Trophoblast cell (in vitro differentiated cells and primary cell): ENCODE measurements at regions not wholly inside any gene's neighbourhood (a gene's known extent, or its start where the extent isn't known, plus 50 kb on each side); places are given as distances from the start of the nearest gene placed in this dataset.

Experiments
- DNase-seq, 2 donors: peaks; one replicate each; pipeline ENCODE4 v3.0.0-alpha.2; 2016
- H2AFZ ChIP-seq: 2 replicates; pipeline ENCODE4 v1.6.1; 2013; ENCODE audit warnings: low read length, moderate library complexity, mild to moderate bottlenecking; ENCODE audit not compliant: insufficient read depth, poor library complexity
- H2AK5ac ChIP-seq: 2 replicates; pipeline ENCODE4 v1.6.1; 2013; ENCODE audit warnings: mild to moderate bottlenecking, low read length
- H2BK120ac ChIP-seq: 2 replicates; pipeline ENCODE4 v1.6.1; 2013; ENCODE audit warnings: low read length, mild to moderate bottlenecking, moderate library complexity; ENCODE audit not compliant: insufficient read depth, poor library complexity
- H2BK12ac ChIP-seq: 2 replicates; pipeline ENCODE4 v1.6.1; 2013; ENCODE audit warnings: mild to moderate bottlenecking, low read length, moderate library complexity
- H2BK5ac ChIP-seq: 2 replicates; pipeline ENCODE4 v1.6.1; 2013; ENCODE audit warnings: low read length, low read depth, moderate library complexity, mild to moderate bottlenecking; ENCODE audit not compliant: poor library complexity
- H3K14ac ChIP-seq: 2 replicates; pipeline ENCODE4 v1.6.1; 2013; ENCODE audit warnings: mild to moderate bottlenecking, low read length
- H3K18ac ChIP-seq: 2 replicates; pipeline ENCODE4 v1.6.1; 2013; ENCODE audit warnings: mild to moderate bottlenecking, low read length
- H3K23ac ChIP-seq: 2 replicates; pipeline ENCODE4 v1.6.1; 2013; ENCODE audit warnings: low read length
- H3K27ac ChIP-seq: 2 replicates; pipeline ENCODE4 v1.5.1; 2013; ENCODE audit warnings: low read depth, mild to moderate bottlenecking, inconsistent platforms, low read length, moderate library complexity
- H3K27me3 ChIP-seq: 2 replicates; pipeline ENCODE4 v1.6.1; 2013; ENCODE audit warnings: inconsistent platforms, mild to moderate bottlenecking, low read length, moderate library complexity; ENCODE audit not compliant: insufficient read depth
- H3K36me3 ChIP-seq, 2 experiments: 1 replicate in 1 of 2; 2 replicates in 1 of 2; pipeline ENCODE4 v1.6.1; 2013; ENCODE audit warnings: low read length in 2 of 2, mild to moderate bottlenecking in 2 of 2, moderate library complexity in 1 of 2; ENCODE audit not compliant: insufficient read depth in 2 of 2, control insufficient read depth in 1 of 2
- H3K4ac ChIP-seq: 2 replicates; pipeline ENCODE4 v1.6.1; 2013; ENCODE audit warnings: low read depth, mild to moderate bottlenecking, low read length, moderate library complexity
- H3K4me1 ChIP-seq, 2 experiments: 1 replicate in 1 of 2; 2 replicates in 1 of 2; pipeline ENCODE4 v1.6.1; 2013; ENCODE audit warnings: low read length in 2 of 2, mild to moderate bottlenecking in 2 of 2, moderate library complexity in 1 of 2; ENCODE audit not compliant: insufficient read depth in 2 of 2, control insufficient read depth in 1 of 2
- H3K4me2 ChIP-seq: 2 replicates; pipeline ENCODE4 v1.6.1; 2013; ENCODE audit warnings: inconsistent platforms, mild to moderate bottlenecking, low read length, moderate library complexity
- H3K4me3 ChIP-seq: 2 replicates; pipeline ENCODE4 v1.5.1; 2013; ENCODE audit warnings: mild to moderate bottlenecking, low read depth, low read length, inconsistent platforms
- H3K79me1 ChIP-seq: one replicate; pipeline ENCODE4 v1.6.1; 2013; ENCODE audit warnings: low read length
- H3K79me2 ChIP-seq: 2 replicates; pipeline ENCODE4 v1.6.1; 2013; ENCODE audit warnings: low read length, mild to moderate bottlenecking; ENCODE audit not compliant: control insufficient read depth, insufficient read depth, poor library complexity
- H3K9ac ChIP-seq: 2 replicates; pipeline ENCODE4 v1.6.1; 2013; ENCODE audit warnings: mild to moderate bottlenecking, low read length
- H3K9me3 ChIP-seq: 2 replicates; pipeline ENCODE4 v1.6.1; 2013; ENCODE audit warnings: low read depth, mild to moderate bottlenecking, control low read depth, inconsistent platforms, low read length; ENCODE audit not compliant: insufficient read depth
- H4K12ac ChIP-seq: 2 replicates; pipeline ENCODE4 v1.6.1; 2013; ENCODE audit warnings: low read depth, mild to moderate bottlenecking, low read length, moderate library complexity
- H4K8ac ChIP-seq: 2 replicates; pipeline ENCODE4 v1.6.1; 2013; ENCODE audit warnings: low read depth, mild to moderate bottlenecking, low read length, moderate library complexity
- H4K91ac ChIP-seq: one replicate; pipeline ENCODE4 v1.6.1; 2013; ENCODE audit warnings: low read depth, mild to moderate bottlenecking, low read length, moderate library complexity
- WGBS: extraction: QIAGEN DNeasy Blood & Tissue Kit; methylation state at CpG from one replicate; pipeline ENCODE4 v1.1.7; 2013; ENCODE audit warnings: missing lambda C conversion rate; ENCODE audit not compliant: insufficient read length, insufficient coverage; ENCODE audit errors: extremely low coverage; 5-methylcytosine and 5-hydroxymethylcytosine counted together

- Histone ChIP-seq H3K4me2 (no peak overlapping the region), H4K91ac (no peak overlapping the region), H3K27ac (no peak overlapping the region), H3K79me2 (no peaks in the 10 kb centered on the region), H3K27me3 (no peaks in the 10 kb centered on the region), H3K9me3 (peaks cover 2% of the 10 kb centered on the region), H3K14ac (no peak overlapping the region), H3K4me3 (no peak overlapping the region), H2BK5ac (no peak overlapping the region), H2BK120ac (no peak overlapping the region), H2AFZ (no peak overlapping the region), H3K79me1 (no peaks in the 10 kb centered on the region), H4K8ac (no peak overlapping the region), H4K12ac (no peak overlapping the region), H3K18ac (no peak overlapping the region), H3K36me3 (no peaks in the 10 kb centered on the region), H3K4ac (no peak overlapping the region), H3K9ac (no peak overlapping the region), H2AK5ac (no peak overlapping the region), H3K23ac (no peak overlapping the region), H2BK12ac (no peak overlapping the region), H3K4me1 (peaks cover 3% of the 10 kb centered on the region in 2 experiments)
- DNase-seq: no peak
Observed at GRCh38 chr2:189362283-189362682, 79.0 kb upstream of the WDR75 start.

DNA sequence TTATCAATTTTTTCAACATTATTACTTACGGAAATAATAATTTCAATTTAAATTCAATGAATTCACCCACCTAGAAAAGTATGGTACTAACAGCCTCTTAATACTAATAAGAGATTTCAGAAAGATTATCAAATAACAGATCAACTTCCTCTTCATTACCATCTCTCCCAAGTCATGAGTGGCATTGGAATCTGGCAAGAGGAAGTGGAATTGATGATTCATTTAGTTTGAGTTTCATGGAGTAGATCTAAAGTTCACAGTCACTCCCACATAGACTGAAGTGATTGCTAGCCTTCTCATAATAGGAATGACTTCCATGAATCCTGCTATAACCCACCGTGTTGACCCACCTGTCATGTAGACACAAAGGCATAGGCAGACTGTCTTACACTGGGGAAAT lies 77.7 kb upstream of the WDR75 start:
- H3K4ac ChIP-seq: no peak overlapping the region
- H3K18ac ChIP-seq: no peak overlapping the region
- no peak overlapping the region for H2BK12ac ChIP-seq
- no peaks in the 10 kb centered on the region for H3K79me2 ChIP-seq
- H4K12ac ChIP-seq: no peak overlapping the region
- H3K36me3 ChIP-seq: no peaks in the 10 kb centered on the region
- no peaks in the 10 kb centered on the region for H3K9me3 ChIP-seq
- H2BK120ac ChIP-seq: no peak overlapping the region
- H3K14ac ChIP-seq: no peak overlapping the region
- H2BK5ac ChIP-seq: no peak overlapping the region
- H3K4me1 ChIP-seq: peaks cover 3% of the 10 kb centered on the region in 2 experiments
- no peaks in the 10 kb centered on the region for H3K79me1 ChIP-seq
- no peak overlapping the region for H3K23ac ChIP-seq
- no peak for DNase-seq
- H2AK5ac ChIP-seq: no peak overlapping the region
- H3K27ac ChIP-seq: no peak overlapping the region
- H2AFZ ChIP-seq: no peak overlapping the region
- no peak overlapping the region for H3K4me2 ChIP-seq
- WGBS: no CpG with 5 or more reads among the region's 2 CpGs
- no peaks in the 10 kb centered on the region for H3K27me3 ChIP-seq
- no peak overlapping the region for H3K9ac ChIP-seq
- H4K91ac ChIP-seq: no peak overlapping the region
- no peak overlapping the region for H4K8ac ChIP-seq
- H3K4me3 ChIP-seq: no peak overlapping the region

DNA sequence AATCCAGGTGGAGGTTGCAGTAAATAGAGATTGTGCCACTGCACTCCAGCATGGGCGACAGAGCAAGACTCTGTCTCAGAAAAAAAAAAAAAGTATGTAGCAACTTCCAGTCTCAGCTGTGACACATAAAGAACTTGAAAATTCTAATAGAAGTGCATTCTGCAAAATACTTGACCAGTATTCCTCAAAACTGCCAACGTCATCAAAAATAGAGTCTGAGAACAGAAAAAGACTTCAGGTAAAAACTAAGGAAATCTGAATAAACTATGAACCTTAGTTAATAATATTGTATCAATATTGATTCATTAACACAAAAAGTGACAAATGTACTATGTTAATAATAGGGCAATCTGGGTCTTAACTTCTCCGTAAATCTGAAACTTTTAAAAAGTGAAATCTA lies 76.7 kb upstream of the WDR75 start:
- H3K79me2 ChIP-seq: no peaks in the 10 kb centered on the region
- H3K4me2 ChIP-seq: no peak overlapping the region
- H3K9ac ChIP-seq: no peak overlapping the region
- H3K27me3 ChIP-seq: no peaks in the 10 kb centered on the region
- H3K4me3 ChIP-seq: no peak overlapping the region
- H2AK5ac ChIP-seq: no peak overlapping the region
- no peak overlapping the region for H2BK5ac ChIP-seq
- H3K4me1 ChIP-seq: peaks cover 3% of the 10 kb centered on the region in 2 experiments
- no peak overlapping the region for H2AFZ ChIP-seq
- H4K12ac ChIP-seq: no peak overlapping the region
- no peak overlapping the region for H3K18ac ChIP-seq
- peak overlapping the region; percentile 6 for H4K91ac ChIP-seq
- H3K27ac ChIP-seq: no peak overlapping the region
- no peaks in the 10 kb centered on the region for H3K79me1 ChIP-seq
- H3K23ac ChIP-seq: no peak overlapping the region
- no peaks in the 10 kb centered on the region for H3K36me3 ChIP-seq
- no peaks in the 10 kb centered on the region for H3K9me3 ChIP-seq
- no peak overlapping the region for H3K14ac ChIP-seq
- H3K4ac ChIP-seq: no peak overlapping the region
- H2BK120ac ChIP-seq: no peak overlapping the region
- no peak overlapping the region for H2BK12ac ChIP-seq
- H4K8ac ChIP-seq: no peak overlapping the region
- DNase-seq: no peak
- no CpG with 5 or more reads among the region's 3 CpGs for WGBS

DNA sequence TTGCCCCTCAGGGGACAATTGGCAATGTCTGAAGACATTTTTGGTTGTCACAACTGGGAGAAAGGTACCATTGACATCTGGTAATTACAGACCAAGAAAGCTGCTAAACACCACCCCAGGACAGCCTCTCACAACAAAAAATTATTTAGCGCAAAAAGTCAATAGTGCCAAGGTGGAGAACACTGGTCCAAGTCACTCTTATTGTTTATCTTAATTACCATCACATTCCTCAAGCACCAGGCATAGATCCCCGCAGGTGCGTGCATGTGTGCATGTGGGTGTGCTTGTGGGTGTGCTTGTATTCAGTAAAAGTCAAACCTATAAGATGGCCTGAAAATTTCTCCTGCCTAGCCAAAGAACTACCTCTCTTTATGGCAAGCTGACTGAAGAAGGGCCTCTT lies 74.9 kb upstream of the WDR75 start:
- Histone ChIP-seq H2BK12ac (peak overlapping the region; percentile 56), H3K4ac (no peak overlapping the region), H3K36me3 (no peaks in the 10 kb centered on the region), H3K14ac (no peak overlapping the region), H4K91ac (no peak overlapping the region), H3K79me2 (no peaks in the 10 kb centered on the region), H2AK5ac (no peak overlapping the region), H2BK5ac (no peak overlapping the region), H3K79me1 (no peaks in the 10 kb centered on the region), H4K8ac (no peak overlapping the region), H2AFZ (no peak overlapping the region), H3K4me1 (peaks cover 3% of the 10 kb centered on the region in 2 experiments), H4K12ac (no peak overlapping the region), H3K27me3 (no peaks in the 10 kb centered on the region), H2BK120ac (no peak overlapping the region), H3K27ac (no peak overlapping the region), H3K4me3 (no peak overlapping the region), H3K23ac (no peak overlapping the region), H3K18ac (no peak overlapping the region), H3K9ac (no peak overlapping the region), H3K9me3 (no peaks in the 10 kb centered on the region), H3K4me2 (no peak overlapping the region)
- no CpG with 5 or more reads among the region's 3 CpGs for WGBS
- DNase-seq: peak; percentile 61 to 73
